DND-41 (cell line): ENCODE measurements at regions not wholly inside any gene's neighbourhood (a gene's known extent, or its start where the extent isn't known, plus 50 kb on each side); places are given as distances from the start of the nearest gene placed in this dataset.

Experiments
- CTCF ChIP-seq: IDR thresholded peaks from 2 replicates; pipeline ENCODE4 v1.5.1; 2012; ENCODE audit warnings: borderline replicate concordance, low read length, moderate library complexity, mild to moderate bottlenecking; ENCODE audit not compliant: poor library complexity, severe bottlenecking; ENCODE audit errors: extremely low read depth
- EZH2 ChIP-seq: IDR thresholded peaks from 3 replicates; pipeline ENCODE4 v1.6.1; 2012; ENCODE audit warnings: borderline replicate concordance, low read depth, mild to moderate bottlenecking, moderate library complexity, low read length, inconsistent platforms; ENCODE audit not compliant: severe bottlenecking

DNA sequence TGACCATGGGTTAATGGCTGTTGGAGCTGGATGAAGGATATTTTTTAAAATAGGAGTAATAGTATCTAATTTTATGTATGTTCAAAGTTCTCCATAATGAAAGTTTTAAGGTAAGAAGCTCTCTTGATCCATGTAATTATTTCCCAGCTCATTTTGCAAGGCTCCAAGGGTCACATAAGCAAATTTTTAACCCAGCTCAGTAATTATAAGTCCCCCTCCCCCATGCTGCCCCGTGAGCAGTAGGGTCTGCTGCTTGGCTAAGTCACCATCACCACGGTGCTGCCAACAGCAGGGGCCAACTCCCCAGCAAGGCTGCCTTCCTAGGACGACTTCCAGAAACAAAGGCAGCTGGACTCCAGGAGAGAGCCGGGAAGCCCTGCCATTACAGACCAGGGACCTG lies 340.0 kb downstream of the FBXW7 start:
- TF ChIP-seq CTCF (no peak), EZH2 (no peak)
